ENCODE measurements at regions not wholly inside any gene's neighbourhood (a gene's known extent, or its start where the extent isn't known, plus 50 kb on each side); places are given as distances from the start of the nearest gene placed in this dataset.

- Histone ChIP-seq H3K4ac (ENCODE audit: low read depth, low read length) (no peak overlapping the region), H3K4me2 (ENCODE audit: low read length) (no peak overlapping the region), H3K4me1 (ENCODE audit: control insufficient read depth in 1 of 2, insufficient read depth in 2 of 2, low read length in 2 of 2) (peaks cover 0 to 5% of the 10 kb centered on the region in 2 experiments), H4K91ac (ENCODE audit: low read depth, low read length) (no peak overlapping the region), H3K79me2 (ENCODE audit: control insufficient read depth, insufficient read depth, low read length, poor library complexity) (no peaks in the 10 kb centered on the region), H3K79me1 (ENCODE audit: low read length) (no peaks in the 10 kb centered on the region), H3K18ac (ENCODE audit: low read length) (no peak overlapping the region), H3K23ac (ENCODE audit: low read length) (no peak overlapping the region), H2BK120ac (ENCODE audit: insufficient read depth, low read length, poor library complexity) (no peak overlapping the region), H4K12ac (ENCODE audit: low read depth, low read length) (no peak overlapping the region), H2AK5ac (ENCODE audit: low read length) (no peak overlapping the region), H3K9ac (ENCODE audit: low read length) (no peak overlapping the region), H4K8ac (ENCODE audit: low read depth, low read length) (no peak overlapping the region), H3K36me3 (ENCODE audit: control insufficient read depth in 1 of 2, insufficient read depth in 2 of 2, low read length in 2 of 2) (no peaks in the 10 kb centered on the region), H2BK12ac (ENCODE audit: low read length) (no peak overlapping the region), H2BK5ac (ENCODE audit: low read depth, low read length, poor library complexity) (no peak overlapping the region), H2AFZ (ENCODE audit: insufficient read depth, low read length, poor library complexity) (no peak overlapping the region), H3K27ac (ENCODE audit: low read depth, low read length) (peak overlapping the region; percentile 61), H3K14ac (ENCODE audit: low read length) (no peak overlapping the region), H3K9me3 (ENCODE audit: insufficient read depth, low read depth, low read length) (no peaks in the 10 kb centered on the region), H3K4me3 (ENCODE audit: low read depth, low read length) (no peak overlapping the region), H3K27me3 (ENCODE audit: insufficient read depth, low read length) (no peaks in the 10 kb centered on the region)
- no CpG with 5 or more reads among the region's 2 CpGs for WGBS (ENCODE audit: extremely low coverage, insufficient coverage, insufficient read length)
- no peak for DNase-seq
Measured at GRCh38 chr7:54080525-54080924, 461.6 kb upstream of the VSTM2A start.

- no peak overlapping the region for H3K18ac ChIP-seq (ENCODE audit: low read length)
- peak overlapping the region; percentile 40 for H2BK120ac ChIP-seq (ENCODE audit: insufficient read depth, low read length, poor library complexity)
- no peak overlapping the region for H3K14ac ChIP-seq (ENCODE audit: low read length)
- peaks cover 0 to 5% of the 10 kb centered on the region in 2 experiments for H3K4me1 ChIP-seq (ENCODE audit: control insufficient read depth in 1 of 2, insufficient read depth in 2 of 2, low read length in 2 of 2)
- no peaks in the 10 kb centered on the region for H3K36me3 ChIP-seq (ENCODE audit: control insufficient read depth in 1 of 2, insufficient read depth in 2 of 2, low read length in 2 of 2)
- no peaks in the 10 kb centered on the region for H3K79me1 ChIP-seq (ENCODE audit: low read length)
- no peak overlapping the region for H2AK5ac ChIP-seq (ENCODE audit: low read length)
- peak overlapping the region; percentile 61 for H3K27ac ChIP-seq (ENCODE audit: low read depth, low read length)
- no peak overlapping the region for H3K23ac ChIP-seq (ENCODE audit: low read length)
- no peak for DNase-seq
- no peak overlapping the region for H3K4ac ChIP-seq (ENCODE audit: low read depth, low read length)
- peak overlapping the region; percentile 16 for H4K8ac ChIP-seq (ENCODE audit: low read depth, low read length)
- no peak overlapping the region for H3K4me3 ChIP-seq (ENCODE audit: low read depth, low read length)
- H2AFZ ChIP-seq (ENCODE audit: insufficient read depth, low read length, poor library complexity), result peak overlapping the region; percentile 35
- no peak overlapping the region for H3K4me2 ChIP-seq (ENCODE audit: low read length)
- no peak overlapping the region for H4K91ac ChIP-seq (ENCODE audit: low read depth, low read length)
- WGBS (ENCODE audit: extremely low coverage, insufficient coverage, insufficient read length), result no CpG with 5 or more reads among the region's 4 CpGs
- no peak overlapping the region for H3K9ac ChIP-seq (ENCODE audit: low read length)
- no peaks in the 10 kb centered on the region for H3K9me3 ChIP-seq (ENCODE audit: insufficient read depth, low read depth, low read length)
- H4K12ac ChIP-seq (ENCODE audit: low read depth, low read length), result no peak overlapping the region
- no peak overlapping the region for H2BK12ac ChIP-seq (ENCODE audit: low read length)
- H2BK5ac ChIP-seq (ENCODE audit: low read depth, low read length, poor library complexity), result no peak overlapping the region
- H3K79me2 ChIP-seq (ENCODE audit: control insufficient read depth, insufficient read depth, low read length, poor library complexity), result no peaks in the 10 kb centered on the region
- H3K27me3 ChIP-seq (ENCODE audit: insufficient read depth, low read length), result no peaks in the 10 kb centered on the region
Measured at GRCh38 chr7:54080971-54081370, 461.2 kb upstream of the VSTM2A start.

- no peak overlapping the region for H3K4ac ChIP-seq (ENCODE audit: low read depth, low read length)
- H3K9ac ChIP-seq (ENCODE audit: low read length), result no peak overlapping the region
- no peak overlapping the region for H3K27ac ChIP-seq (ENCODE audit: low read depth, low read length)
- H3K4me3 ChIP-seq (ENCODE audit: low read depth, low read length), result no peak overlapping the region
- DNase-seq, result no peak
- no CpG with 5 or more reads among the region's 4 CpGs for WGBS (ENCODE audit: extremely low coverage, insufficient coverage, insufficient read length)
- H3K4me1 ChIP-seq (ENCODE audit: control insufficient read depth in 1 of 2, insufficient read depth in 2 of 2, low read length in 2 of 2), result peaks cover 0 to 5% of the 10 kb centered on the region in 2 experiments
- no peaks in the 10 kb centered on the region for H3K36me3 ChIP-seq (ENCODE audit: control insufficient read depth in 1 of 2, insufficient read depth in 2 of 2, low read length in 2 of 2)
- H3K27me3 ChIP-seq (ENCODE audit: insufficient read depth, low read length), result no peaks in the 10 kb centered on the region
- no peak overlapping the region for H2BK120ac ChIP-seq (ENCODE audit: insufficient read depth, low read length, poor library complexity)
- no peak overlapping the region for H4K8ac ChIP-seq (ENCODE audit: low read depth, low read length)
- H3K9me3 ChIP-seq (ENCODE audit: insufficient read depth, low read depth, low read length), result no peaks in the 10 kb centered on the region
- no peak overlapping the region for H4K12ac ChIP-seq (ENCODE audit: low read depth, low read length)
- H2AFZ ChIP-seq (ENCODE audit: insufficient read depth, low read length, poor library complexity), result no peak overlapping the region
- H3K79me2 ChIP-seq (ENCODE audit: control insufficient read depth, insufficient read depth, low read length, poor library complexity), result no peaks in the 10 kb centered on the region
- no peak overlapping the region for H3K14ac ChIP-seq (ENCODE audit: low read length)
- no peak overlapping the region for H3K18ac ChIP-seq (ENCODE audit: low read length)
- H3K4me2 ChIP-seq (ENCODE audit: low read length), result no peak overlapping the region
- H2BK5ac ChIP-seq (ENCODE audit: low read depth, low read length, poor library complexity), result no peak overlapping the region
- no peak overlapping the region for H2BK12ac ChIP-seq (ENCODE audit: low read length)
- no peak overlapping the region for H4K91ac ChIP-seq (ENCODE audit: low read depth, low read length)
- no peak overlapping the region for H3K23ac ChIP-seq (ENCODE audit: low read length)
- no peaks in the 10 kb centered on the region for H3K79me1 ChIP-seq (ENCODE audit: low read length)
- H2AK5ac ChIP-seq (ENCODE audit: low read length), result no peak overlapping the region
Measured at GRCh38 chr7:54084340-54084739, 457.8 kb upstream of the VSTM2A start.

GRCh38 chr7:54090652-54091213, 451.4 kb upstream of the VSTM2A start:
- WGBS (ENCODE audit: extremely low coverage, insufficient coverage, insufficient read length), result no CpG with 5 or more reads among the region's 4 CpGs
- no peak overlapping the region for H4K12ac ChIP-seq (ENCODE audit: low read depth, low read length)
- no peaks in the 10 kb centered on the region for H3K27me3 ChIP-seq (ENCODE audit: insufficient read depth, low read length)
- H2BK120ac ChIP-seq (ENCODE audit: insufficient read depth, low read length, poor library complexity), result no peak overlapping the region
- H3K27ac ChIP-seq (ENCODE audit: low read depth, low read length), result no peak overlapping the region
- no peak overlapping the region for H4K91ac ChIP-seq (ENCODE audit: low read depth, low read length)
- H2AFZ ChIP-seq (ENCODE audit: insufficient read depth, low read length, poor library complexity), result no peak overlapping the region
- H3K18ac ChIP-seq (ENCODE audit: low read length), result no peak overlapping the region
- H3K23ac ChIP-seq (ENCODE audit: low read length), result no peak overlapping the region
- H4K8ac ChIP-seq (ENCODE audit: low read depth, low read length), result no peak overlapping the region
- no peak overlapping the region for H2AK5ac ChIP-seq (ENCODE audit: low read length)
- no peak overlapping the region for H2BK12ac ChIP-seq (ENCODE audit: low read length)
- H3K9me3 ChIP-seq (ENCODE audit: insufficient read depth, low read depth, low read length), result no peaks in the 10 kb centered on the region
- no peaks in the 10 kb centered on the region for H3K36me3 ChIP-seq (ENCODE audit: control insufficient read depth in 1 of 2, insufficient read depth in 2 of 2, low read length in 2 of 2)
- H3K4me2 ChIP-seq (ENCODE audit: low read length), result no peak overlapping the region
- H3K9ac ChIP-seq (ENCODE audit: low read length), result no peak overlapping the region
- H3K79me2 ChIP-seq (ENCODE audit: control insufficient read depth, insufficient read depth, low read length, poor library complexity), result no peaks in the 10 kb centered on the region
- no peak for DNase-seq
- H3K14ac ChIP-seq (ENCODE audit: low read length), result no peak overlapping the region
- H2BK5ac ChIP-seq (ENCODE audit: low read depth, low read length, poor library complexity), result no peak overlapping the region
- no peak overlapping the region for H3K4ac ChIP-seq (ENCODE audit: low read depth, low read length)
- no peak overlapping the region for H3K4me3 ChIP-seq (ENCODE audit: low read depth, low read length)
- H3K4me1 ChIP-seq (ENCODE audit: control insufficient read depth in 1 of 2, insufficient read depth in 2 of 2, low read length in 2 of 2), result peaks cover 0 to 2% of the 10 kb centered on the region in 2 experiments
- peaks cover 2% of the 10 kb centered on the region for H3K79me1 ChIP-seq (ENCODE audit: low read length)

Measured in trophoblast cell (in vitro differentiated cells and primary cell).